MV-4-11 (cell line): ENCODE measurements at regions not wholly inside any gene's neighbourhood (a gene's known extent, or its start where the extent isn't known, plus 50 kb on each side); places are given as distances from the start of the nearest gene placed in this dataset.
"Not testable (repeated sequence)": the region's sequence is repeated elsewhere in the genome, so short reads cannot be mapped to it uniquely, and the experiment has no call there.

ENCODE experiments used
- DNase-seq: peaks from one replicate; lab custom pipeline; 2025; lab: John Stamatoyannopoulos, UW

DNA sequence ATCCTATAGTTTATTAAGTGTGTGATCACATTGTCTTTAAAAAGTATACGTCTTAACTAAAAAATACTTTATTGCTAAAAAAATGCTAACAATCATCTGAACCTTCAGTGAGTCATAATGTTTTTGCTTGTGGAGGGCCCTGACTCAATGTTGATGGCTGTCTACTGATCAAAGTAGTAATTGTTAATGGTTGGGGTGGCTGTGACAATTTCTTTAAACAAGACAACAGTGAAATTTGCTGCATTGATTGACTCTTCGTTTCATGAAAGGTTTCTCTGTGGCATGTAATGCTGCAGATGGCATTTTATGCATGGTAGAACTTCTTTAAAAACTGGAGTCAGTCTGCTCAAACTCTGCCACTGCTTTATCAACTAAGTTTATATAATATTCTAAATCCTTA, 101.4 kb upstream of the IL15 start:
- DNase-seq: no peak

DNA sequence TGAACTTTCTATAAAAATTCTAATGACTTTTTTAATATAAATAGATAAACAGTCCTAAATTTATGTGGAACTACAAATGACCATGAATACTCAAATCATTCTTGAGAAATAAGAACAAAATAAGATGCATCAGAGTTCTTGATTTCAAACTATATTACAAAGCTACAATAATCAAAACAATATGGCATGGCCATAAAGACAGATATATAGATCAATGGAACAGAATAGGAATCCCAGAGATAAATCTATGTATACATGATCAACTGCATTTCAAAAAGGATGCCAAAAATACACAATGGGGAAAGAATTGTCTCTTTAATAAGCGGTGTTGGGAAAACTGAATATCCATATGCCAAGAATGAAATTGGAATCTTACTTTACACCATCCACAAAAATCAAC, 98.4 kb upstream of the IL15 start:
- no peak for DNase-seq

DNA sequence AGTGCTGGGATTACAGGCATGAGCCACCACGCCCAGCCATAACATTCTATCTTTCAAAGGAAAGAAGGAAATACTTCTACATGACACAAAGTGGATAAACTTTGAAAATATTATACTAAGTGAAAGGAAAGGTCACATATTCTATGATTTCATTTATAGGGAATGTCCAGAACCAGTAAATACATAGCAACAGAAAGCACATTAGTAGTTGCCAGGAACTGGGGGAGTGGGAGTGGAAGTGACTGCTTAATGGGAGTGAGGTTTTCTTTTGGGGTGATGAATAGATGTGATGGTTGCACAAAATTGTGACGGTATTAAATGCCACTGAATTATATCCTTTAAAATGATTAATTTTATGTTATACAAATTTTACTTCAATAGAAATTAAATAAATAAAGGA, 95.7 kb upstream of the IL15 start:
- no peak for DNase-seq

DNA sequence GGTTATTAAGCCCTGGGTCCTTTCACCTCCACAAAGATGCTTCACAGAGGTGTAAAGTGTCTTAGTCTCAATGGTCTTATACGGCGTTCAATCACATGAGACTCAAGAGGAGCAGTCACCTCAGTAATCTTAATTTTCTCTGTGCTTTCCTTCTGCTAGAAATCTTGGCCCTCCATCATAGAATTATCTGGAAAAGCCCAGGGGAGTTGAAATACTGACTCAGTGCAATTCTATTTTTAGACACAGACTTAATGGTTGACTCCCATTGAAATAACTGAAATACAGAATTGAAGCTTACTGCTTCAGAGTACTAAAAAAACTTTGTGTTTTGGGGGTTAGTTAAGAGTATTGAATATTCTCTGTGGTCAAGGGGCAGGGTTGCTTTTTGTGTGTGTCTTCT, 94.5 kb upstream of the IL15 start:
- DNase-seq: no peak

DNA sequence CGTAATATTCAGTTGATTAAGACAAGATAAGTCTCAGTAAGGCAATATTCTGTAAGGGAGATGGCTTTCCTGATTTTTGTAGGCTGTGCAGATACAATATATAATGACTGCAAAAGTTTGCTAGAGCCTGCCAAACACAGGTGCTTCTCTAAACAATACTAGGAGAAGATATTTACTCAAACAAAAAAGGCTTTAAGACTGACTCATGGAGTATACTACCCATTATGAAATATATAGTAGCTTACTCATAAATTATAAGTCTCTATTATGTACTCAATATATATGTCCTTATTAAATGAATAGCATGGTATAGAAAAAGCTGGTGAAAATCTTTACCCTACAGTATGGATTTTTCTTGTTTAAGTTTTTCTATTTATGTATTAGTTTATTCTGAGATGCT, 93.2 kb upstream of the IL15 start:
- DNase-seq: no peak

DNA sequence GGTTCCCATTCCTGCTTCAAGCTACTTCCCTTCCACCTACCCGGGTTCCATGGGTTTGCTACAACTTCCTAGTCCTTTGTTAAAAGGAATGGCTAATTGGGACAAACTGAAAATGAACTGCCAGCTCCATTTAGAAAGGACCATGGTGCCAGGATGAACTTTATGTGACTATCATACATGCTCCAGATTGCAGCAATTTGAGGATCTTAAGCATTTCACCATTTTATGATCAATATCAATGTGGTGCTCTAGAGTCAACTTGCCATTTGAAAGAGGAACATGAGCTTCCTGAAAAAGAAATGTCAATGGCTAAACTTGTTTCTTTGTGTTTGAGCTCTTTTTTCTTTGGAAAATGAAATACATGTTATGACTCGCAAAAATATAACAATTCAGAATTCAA, 92.7 kb upstream of the IL15 start:
- DNase-seq: peak; percentile 1

DNA sequence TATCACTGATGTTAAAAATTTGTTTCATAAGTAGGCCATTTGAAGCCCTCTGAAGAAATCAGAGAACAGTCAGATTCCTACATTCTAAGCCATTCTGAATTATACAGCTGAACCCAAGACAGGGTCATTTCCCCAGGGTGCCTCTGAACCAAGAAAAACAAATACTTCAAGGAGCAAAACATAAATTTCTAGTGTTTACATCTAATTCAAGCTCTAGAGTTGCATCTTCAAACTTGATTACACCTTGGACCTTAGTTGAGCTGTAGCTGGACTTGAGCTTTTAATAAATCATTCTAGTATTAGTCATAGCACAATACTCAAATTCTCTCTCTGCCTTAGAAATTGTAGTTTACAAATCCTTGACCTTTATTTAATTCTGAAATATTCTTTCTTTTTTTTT, 87.6 kb upstream of the IL15 start:
- no peak for DNase-seq

DNA sequence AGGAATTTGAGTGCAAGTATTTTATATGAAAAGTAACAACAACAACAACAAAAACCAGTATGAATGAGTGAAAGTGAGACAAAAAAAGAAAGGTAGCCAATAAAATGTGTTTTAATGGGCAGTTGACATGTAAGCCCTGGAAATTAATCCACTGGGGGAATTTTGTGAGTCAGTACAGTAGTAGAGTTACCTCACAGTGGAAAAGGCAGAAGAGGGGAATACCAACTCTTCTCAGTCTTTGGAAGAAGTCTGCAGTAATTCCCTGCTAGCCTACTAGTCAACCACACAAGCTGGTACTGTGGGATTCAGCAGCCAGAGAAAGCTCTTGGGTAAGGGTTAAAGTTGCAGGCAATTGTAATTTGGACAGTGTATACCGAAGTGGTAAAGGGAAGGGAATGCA, 76.3 kb upstream of the IL15 start:
- no peak for DNase-seq

DNA sequence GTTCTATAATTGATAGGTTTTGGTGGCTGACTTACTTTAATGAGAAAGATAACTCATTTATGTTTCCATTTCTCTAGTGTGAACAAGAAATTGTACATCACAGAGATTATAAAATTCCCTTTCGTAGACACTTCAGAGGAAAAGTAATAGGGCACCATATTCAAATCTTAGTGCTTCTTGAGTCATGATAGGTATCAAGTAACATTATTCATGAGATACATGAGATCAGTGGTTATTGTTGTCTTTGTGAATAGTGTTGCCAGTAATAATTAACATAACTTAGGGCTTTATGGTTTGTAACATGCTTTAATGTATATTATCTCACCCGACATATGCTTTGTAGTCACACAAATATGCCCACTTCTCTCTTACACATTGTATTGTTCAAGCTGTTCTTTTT, 73.7 kb upstream of the IL15 start:
- no peak for DNase-seq

DNA sequence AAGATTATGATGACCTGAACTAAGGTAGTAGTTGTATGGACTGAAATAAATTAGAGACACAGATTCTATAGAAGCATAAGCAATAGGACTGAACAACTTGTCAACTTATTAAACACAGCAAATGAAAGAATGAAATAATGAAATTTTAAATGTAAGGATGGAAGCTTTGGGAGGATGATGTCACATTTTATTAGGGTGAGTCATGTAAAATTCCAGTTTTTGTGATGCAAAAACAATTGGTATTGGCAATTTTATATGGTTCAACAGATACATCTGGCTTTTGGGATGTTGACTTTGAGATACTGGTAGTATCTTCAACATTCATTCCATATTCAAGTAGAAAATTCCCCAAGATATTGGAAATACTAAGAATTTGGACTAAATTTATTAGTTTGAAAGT, 72.7 kb upstream of the IL15 start:
- no peak for DNase-seq

DNA sequence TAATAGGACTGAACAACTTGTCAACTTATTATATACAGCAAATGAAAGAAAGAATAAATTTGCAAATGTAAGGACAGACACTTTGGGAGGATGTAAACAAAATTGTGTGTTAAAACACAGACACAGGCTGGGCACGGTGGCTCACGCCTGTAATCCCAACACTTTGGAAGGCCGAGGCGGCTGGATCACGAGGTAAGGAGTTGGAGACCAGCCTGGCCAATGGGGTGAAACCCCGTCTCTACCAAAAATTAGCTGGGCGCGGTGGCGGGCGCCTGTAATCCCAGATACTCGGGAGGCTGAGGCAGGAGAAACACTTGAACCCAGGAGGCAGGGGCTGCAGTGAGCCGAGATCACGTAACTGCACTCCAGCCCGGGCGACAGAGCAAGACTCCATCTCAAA, 71.4 kb upstream of the IL15 start:
- not testable (repeated sequence) for DNase-seq

DNA sequence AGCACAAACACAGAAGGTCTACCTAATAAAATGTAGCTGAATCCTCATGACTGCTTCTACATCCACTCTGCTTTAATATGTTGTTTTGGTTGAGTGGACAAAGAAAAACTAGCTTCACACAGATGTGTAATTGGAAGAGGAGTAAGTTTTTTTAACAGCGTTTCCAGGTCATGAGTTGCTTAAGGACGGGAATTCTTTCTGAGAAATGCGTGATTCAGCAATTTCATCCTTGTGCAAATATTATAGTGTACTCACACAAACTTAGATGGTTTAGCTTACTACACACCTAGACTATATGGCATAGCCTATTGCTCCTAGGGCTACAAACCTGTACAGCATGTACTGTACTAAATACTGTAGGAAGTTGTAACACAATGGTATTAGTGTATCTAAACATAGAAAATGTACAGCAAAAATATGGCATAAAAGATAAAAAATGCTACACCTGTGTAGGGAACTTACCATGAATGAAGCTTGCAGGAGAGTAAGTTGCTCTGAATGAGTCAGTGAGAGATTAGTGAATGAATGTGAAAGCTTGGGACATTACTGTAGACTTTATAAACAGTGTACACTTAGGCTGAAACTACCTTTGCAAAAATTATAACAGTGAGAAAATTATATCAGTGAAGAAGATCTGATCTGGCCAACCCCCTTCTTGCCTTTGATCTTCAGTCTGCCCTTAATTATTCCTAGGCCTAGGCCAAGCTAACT, 70.8 kb upstream of the IL15 start:
- no peak for DNase-seq

DNA sequence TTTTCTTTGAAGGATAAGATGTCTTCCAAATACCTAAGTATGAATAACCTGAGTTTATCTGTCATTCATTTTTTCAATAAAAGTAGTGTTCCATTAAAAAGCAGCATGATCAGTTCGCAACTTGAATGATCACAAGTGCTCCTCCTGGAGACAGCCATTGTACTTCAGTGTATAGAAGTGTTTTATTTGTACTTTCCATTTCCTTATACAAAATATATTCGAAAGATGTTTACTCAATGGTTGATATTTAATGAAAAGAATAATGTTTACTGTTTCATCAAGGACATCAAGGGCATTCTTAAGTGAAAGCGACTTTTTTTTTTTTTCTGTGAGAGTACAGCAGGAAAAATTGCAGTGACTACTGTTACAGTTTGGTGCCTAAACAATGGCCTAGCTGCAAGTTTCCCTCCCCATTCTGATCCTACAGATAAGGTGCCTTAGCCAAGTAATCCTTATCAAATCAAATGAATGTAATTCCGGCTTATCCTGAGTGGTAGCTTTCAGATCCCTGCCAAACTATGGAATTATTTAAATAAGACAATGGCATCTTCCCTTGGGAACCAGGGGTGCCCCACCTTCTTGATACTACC, 69.0 kb upstream of the IL15 start:
- DNase-seq: no peak

DNA sequence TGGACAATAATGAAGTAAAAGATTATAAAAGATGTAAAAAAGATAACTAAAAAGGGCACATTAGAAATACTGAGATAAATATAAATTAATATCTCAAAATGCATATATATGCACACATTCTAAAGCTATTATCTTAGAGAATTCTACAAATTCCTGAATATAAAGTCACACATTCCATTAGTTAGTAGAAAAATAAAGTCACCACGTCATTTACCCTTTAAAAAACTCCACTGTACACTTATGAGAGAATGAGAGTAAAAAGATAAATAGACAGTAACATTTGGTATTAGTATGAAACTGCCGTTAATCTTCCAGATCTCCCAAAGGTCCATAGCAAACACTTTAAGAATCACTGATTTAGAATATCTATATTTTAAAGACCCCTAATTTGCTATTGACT, 67.2 kb upstream of the IL15 start:
- DNase-seq: no peak

DNA sequence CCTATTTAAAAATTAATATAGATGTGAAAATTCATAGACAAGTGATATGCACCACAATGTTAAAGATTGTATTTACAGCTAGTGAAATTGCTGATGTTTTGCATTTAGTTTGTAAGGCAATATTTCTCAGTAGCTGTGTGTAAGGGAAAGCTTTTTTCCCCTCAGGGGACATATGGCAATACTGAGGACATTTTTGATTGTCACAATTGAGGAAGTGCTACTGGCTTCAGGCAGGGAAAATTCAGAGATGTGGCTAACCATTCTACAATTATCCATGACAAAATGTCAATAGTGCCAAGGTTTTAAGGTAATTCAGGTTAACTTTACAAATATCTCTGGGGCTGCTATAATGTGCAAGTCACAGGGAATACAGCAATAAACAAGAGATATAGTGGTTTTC, 66.1 kb upstream of the IL15 start:
- DNase-seq: peak; percentile 8

DNA sequence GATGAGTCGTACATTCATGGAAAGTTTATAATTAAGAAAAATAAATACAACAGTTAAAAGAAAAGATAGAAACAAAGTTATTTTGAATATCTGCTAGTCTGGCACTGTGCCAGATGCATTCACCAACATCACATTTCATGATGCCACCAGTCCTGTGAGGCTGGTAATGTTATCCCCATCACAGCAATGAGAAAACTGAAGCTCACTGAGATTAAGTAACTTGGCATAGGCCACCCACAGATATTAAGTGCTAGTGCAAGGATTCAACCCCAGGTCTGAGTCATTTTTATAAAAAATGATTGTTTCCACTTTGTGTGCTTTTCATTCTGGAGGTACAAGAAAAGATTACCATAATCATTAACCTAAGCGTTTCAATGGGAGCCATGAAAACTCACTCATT, 65.0 kb upstream of the IL15 start:
- no peak for DNase-seq

DNA sequence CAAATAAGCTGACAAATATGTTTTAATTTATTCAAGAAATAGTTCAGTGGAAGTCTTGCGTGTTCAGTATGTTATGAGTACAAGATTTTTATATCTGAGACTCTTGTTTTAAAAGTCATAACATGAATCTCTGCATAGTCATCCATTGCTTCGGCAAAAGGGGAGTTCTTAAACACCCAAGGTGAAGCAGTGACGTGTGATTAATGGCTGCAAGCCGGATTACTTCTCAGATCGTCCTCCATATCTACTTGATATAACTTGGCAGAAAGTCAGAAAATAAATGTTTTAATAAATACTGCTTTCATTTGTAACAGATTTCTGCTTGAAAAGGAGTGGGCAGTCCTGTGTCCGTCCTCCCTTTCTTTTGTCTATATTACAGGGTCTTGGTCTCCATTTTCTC, 64.6 kb upstream of the IL15 start:
- DNase-seq: no peak

DNA sequence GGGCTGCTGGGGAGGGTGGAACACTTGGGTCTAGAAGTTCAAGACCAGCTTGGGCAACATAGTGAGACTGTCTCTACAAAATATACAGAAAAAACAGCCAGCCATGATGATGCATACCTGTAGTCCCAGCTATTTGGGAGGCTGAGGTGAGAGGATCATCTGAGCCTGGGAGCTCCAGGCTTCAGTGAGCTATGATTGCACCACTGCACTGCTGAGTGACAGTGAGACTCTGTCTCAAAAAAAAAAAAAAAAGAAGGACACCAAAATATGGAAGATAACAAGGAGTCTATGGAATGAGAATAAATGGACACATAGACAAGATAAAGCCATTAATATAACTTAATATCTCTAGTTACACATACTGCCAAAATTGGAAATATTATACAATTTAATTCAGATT, 62.7 kb upstream of the IL15 start:
- DNase-seq: no peak

DNA sequence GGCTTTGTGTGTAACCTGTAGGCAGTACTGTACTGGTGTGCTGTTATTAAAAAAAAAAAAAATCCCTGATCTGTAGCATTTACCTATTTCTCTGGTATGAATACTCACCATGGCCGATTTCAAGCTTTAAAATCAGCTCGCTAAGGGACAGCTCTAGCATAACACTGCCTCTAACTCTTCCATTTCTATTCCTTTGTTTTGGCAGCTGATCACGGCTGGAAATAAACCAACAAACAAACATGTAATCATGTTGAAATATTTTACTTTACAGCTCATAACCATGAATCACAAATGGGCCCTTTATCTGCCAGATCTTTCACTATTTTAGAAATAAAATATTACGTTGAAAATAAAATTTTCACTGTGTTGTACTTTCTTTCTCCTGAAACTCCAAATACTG, 60.5 kb upstream of the IL15 start:
- DNase-seq: no peak

DNA sequence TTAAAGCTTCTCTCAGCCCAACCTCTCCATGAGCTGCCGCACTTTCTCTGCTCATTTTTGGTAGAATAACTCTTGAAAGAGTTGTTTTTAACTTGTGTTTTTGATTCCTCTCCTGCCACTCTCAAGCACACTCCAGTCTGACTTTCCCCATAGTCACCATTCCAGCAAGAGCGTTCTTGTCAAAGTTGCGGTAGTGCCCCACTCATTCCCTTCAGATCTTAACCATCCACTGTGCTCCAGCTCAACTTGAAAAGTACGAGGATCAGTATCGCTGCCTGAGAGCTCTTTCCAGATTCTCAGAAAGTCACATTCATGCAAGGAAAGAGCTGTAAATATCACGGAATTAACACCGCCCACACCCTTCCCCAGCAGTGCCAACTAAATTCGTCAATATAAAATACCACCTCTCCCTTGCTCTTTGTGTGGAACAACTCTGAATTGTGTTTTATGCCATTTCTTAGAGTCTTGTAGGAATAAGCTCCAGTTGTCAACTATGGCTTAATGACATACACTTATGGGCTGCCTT, 59.7 kb upstream of the IL15 start:
- DNase-seq: no peak

DNA sequence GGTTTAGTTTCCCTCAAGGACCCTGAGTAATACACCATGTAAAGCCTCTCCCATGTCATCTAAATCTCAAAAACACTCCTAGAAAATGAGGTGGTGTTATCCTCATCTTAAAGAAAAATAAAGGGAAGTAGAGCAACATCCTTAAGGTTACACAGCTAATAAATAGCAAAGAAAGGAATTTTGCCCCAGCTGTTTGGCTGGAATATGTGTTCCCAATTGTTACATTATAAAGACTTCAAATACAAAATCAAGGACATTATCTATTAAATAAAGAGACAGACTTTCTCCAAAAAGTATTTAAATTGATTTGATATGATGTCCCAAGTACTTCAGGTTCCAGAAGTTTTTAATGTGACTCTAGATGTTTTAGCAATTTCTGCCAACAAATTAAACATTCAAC, 57.9 kb upstream of the IL15 start:
- DNase-seq: no peak

DNA sequence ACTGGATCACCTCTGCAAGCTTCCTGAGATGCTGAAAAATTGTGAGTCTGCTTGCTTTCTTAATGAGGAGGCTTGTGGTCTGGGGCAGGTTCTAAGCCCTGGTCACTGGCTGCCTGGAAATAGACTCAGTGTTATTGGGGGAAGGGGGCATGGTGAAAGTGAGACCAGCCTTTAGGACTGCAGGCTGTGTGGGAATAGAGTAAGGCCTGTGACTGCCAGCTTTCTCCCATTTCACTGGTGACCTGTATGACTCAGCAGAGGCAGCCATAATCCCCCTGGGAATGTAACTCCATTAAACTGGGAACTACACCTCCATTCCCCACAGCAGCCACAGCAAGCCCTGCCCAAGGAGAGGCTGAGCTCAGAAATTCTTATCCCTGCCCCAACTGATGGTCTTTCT, 55.9 kb upstream of the IL15 start:
- DNase-seq: no peak
